ENCODE measurements at regions not wholly inside any gene's neighbourhood (a gene's known extent, or its start where the extent isn't known, plus 50 kb on each side); places are given as distances from the start of the nearest gene placed in this dataset.

GRCh38 chrX:39972340-39972739 is 125.4 kb downstream of the BCOR start:
- no peak for DNase-seq

- no peak for DNase-seq
Observed at GRCh38 chrX:39973810-39974209, 123.9 kb downstream of the BCOR start.

DNA sequence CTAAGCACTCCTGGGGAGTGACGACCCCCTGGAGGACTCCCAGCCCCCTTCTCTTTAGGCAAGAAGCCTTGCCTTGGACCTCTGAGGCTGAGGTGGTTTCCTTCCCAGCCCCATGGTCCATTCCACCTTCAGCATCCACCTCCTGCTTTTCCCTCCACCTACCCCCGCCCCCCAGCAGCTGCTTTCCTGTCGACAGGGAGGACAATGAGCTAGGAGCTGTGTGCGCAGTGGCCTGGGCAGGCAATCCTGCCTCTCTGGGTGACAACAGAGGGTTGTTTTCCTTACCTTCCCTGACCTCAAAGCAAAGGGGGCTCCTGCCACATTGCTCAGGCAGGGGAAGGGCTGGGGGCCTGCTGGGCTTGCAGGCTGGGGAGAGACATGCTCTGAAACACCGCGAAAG is 123.5 kb downstream of the BCOR start:
- no peak for DNase-seq

GRCh38 chrX:39975101-39975925 is 122.4 kb downstream of the BCOR start:
- no peak for DNase-seq

DNA sequence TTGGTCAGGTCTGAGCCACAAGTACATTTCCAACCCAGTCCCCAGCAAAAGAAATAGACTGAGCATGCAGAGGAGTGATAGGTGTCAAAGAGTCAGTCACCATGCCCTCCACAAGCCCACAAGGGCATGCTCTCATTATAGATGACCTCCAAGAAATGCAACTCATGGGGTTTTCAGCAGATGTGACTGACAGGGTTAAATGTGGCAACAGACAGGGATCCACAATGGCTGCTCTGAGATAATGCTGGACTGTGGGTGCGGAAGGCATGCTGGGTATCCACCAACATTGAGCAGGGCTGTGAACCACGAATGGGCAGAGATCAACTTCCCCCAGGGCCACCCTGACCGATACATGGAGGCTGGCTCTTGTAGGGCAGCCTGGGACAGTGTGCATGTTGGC is 115.8 kb downstream of the BCOR start:
- DNase-seq, result no peak

DNA sequence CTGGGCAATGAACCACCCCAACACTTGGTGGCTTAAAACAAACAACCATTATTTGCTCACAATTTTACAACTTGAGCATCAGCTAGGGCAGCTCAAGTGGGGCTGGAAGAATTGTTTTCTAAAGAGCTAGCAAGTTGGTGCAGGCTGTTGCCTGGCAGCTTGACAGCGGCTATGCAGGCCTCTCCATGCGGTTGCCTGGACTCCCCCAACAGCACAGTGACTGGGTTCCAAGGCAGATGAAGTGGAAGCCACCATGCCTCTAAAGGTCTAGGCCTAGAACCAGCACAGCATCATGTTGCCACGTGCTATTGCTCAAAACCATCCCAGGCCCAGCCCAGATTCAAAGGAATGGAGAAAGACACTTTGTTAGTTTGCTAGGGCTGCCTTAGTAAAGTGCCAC is 114.8 kb downstream of the BCOR start:
- DNase-seq, result no peak

DNA sequence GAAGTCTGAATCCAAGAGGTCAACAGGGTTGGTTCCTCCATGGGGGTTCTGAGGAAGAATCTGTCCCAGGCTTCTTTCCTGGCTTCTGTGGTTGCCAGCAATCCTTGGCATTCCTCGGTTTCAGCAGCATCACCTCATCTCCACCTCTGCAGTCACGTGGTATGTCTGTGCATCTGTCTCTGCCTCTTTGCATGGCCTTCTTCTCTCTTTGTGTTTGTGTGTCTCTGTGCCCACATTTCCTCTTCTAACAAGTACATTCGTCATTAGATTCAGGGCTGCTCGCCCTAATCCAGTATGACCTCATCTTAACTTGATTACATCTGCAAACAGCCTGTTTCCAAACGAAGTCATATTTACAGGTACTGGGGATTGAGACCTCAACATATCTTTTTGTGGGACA is 114.0 kb downstream of the BCOR start:
- no peak for DNase-seq

DNA sequence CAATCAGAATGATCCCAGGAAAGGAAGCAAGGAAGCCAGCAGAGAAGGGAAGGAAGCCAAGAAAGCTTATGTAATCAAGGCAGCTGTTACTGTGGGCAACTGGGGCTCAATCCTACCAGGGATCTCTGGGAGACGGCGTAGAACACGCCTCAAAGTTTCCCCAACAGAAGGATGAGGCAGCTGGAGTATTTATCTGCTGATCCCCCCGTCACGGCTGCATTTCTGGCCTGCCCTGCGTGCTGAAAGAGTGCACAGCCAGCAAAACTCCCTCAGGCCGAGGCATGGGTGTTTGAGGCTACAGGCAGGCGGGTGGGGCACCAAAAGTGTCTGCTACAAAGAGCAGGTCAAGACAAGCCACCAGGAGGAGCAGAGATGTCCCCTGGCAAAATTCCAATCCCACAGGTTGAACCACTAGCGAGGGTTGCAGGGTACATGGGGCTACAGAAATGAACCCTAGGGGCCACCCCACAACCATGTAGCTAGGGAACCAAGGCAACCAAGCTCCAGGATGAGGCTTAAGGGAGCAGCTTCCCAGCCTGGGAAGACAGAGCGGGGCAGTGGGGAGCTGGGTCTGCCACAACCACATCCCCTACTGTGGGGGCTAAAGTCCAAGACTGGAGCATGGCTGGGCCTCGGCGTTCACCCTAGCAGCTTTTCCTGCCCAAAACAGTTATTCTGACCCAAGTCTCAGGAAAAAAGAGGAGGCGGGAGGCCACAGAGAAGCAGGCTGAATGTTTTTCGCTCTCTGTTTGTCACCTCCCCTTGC is 113.4 kb downstream of the BCOR start:
- no peak for DNase-seq

DNA sequence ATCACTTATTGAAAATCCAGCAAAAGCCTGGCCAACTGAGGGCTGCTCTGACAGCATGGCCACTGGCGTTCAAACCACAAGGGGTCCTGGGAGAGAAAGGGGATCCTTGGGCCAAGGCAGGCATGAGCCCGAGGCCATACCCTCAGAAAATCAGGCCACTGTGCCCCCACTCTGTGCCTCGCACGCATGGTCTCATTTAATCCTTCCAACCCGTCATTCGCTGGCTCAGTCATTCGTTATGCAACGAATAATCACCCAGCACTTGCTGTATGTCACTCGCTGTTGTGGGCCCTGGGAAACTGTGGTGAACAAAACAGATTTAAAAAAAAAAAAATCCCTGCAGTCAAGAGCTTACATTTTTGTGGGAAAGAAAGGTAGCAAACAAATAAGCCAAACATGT is 112.7 kb downstream of the BCOR start:
- DNase-seq, result no peak

GRCh38 chrX:39985551-39985950 is 112.2 kb downstream of the BCOR start:
- no peak for DNase-seq

GRCh38 chrX:39988496-39988895 is 109.3 kb downstream of the BCOR start:
- no peak for DNase-seq

DNA sequence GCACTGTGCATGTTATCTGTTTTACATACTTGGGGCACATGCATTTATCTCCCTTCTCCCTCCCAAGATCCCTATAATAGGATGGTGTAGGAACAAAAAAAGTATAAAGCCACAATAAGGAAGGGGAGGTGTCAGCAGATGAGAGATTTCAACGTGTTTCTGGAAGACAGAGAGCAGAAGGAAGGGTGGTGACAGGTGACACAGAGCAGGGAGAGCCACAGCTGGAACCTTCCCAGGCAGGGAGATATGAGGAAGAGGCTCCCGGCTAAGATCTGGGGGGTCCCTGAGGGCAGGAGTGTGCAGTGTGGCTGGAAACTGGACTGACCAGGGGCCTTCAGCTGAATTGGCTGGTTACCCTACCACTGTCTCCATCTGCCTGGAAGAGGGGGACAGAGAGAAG is 107.4 kb downstream of the BCOR start:
- no peak for DNase-seq

GRCh38 chrX:39992300-39992699 is 105.5 kb downstream of the BCOR start:
- DNase-seq, result no peak

DNA sequence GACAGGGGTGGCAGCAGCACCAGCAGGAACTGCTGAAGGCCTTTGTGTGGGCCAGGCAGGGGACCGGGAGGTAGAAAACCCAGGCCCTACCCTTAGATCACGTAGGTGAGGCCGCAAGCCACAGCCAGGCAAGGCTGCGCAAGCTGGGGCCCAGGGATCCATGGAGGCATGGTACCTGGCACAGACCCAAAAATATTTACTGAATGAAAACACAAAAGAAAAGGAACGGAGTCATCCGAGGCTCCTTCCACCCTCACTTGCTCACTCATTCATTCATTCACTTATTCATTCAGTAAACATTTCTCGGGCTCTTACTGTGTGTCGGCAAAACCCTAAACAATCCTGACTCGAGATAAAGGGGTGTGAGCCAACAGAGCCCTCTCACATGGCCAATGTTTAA is 102.3 kb downstream of the BCOR start:
- no peak for DNase-seq

- no peak for DNase-seq
Observed at GRCh38 chrX:39996536-39996935, 101.2 kb downstream of the BCOR start.

DNA sequence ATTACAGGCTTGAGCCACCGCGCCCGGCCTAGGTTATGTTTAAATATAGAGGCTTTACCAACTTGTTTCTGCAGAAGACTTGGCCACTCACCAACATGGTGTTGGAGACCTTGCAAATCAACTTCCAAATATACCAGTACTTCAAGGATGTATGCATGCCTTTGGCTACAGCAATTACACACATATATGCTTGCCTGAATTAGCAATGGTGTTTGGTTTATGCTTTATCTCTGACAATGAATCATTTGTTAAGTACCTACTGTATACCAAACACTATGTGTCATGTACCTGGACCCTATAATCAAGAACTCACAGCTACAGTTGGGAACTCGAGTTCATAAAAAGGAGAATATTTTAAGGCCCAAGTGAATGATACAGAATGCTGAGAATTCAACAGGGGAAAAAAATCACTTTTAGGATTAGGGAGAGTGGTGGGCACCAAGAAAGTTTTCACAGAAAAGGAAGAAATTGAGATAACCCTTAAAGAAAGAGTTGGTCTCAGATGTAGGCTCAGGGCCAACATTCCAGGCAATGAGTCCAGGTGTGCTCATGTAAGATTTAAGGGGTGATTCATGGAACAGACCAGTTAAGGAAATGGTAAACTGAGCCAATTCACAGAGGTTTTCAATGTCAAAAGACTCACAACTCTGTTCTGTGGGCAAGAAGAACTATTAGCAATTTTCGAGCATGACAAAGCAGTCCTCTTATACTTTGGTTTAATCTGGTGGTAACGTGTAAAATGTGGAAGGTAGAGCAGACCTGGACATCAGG is 98.9 kb downstream of the BCOR start:
- no peak for DNase-seq

Measured in NCI-H524 treated with DMSO at 0.1 percent for 48 hours (cell line).